ENCODE measurements at regions not wholly inside any gene's neighbourhood (a gene's known extent, or its start where the extent isn't known, plus 50 kb on each side); places are given as distances from the start of the nearest gene placed in this dataset.

GRCh38 chr6:105804000-105804399, 282.1 kb upstream of the PRDM1 start:
- no peak for DNase-seq (ENCODE audit: low spot score)

GRCh38 chr6:105803442-105803841, 282.7 kb upstream of the PRDM1 start:
- no peak for DNase-seq (ENCODE audit: low spot score)
- no peak for TF ChIP-seq CTCF (IDR thresholded peaks at IDR 0.05; ENCODE audit: extremely low read depth, missing control alignments)

More at GRCh38 chr6:105804000-105804399, 282.1 kb upstream of the PRDM1 start:
- no peak for TF ChIP-seq CTCF (IDR thresholded peaks at IDR 0.05; ENCODE audit: extremely low read depth, missing control alignments)

GRCh38 chr6:105802703-105803102, 283.4 kb upstream of the PRDM1 start:
- no peak for DNase-seq (ENCODE audit: low spot score)
- no peak for TF ChIP-seq CTCF (IDR thresholded peaks at IDR 0.05; ENCODE audit: extremely low read depth, missing control alignments)

- DNase-seq (ENCODE audit: low spot score), result no peak
- TF ChIP-seq CTCF (IDR thresholded peaks at IDR 0.05; ENCODE audit: extremely low read depth, missing control alignments), result no peak
Observed at GRCh38 chr6:105800871-105801270, 285.3 kb upstream of the PRDM1 start.

GRCh38 chr6:105800398-105800797, 285.7 kb upstream of the PRDM1 start:
- TF ChIP-seq CTCF (IDR thresholded peaks at IDR 0.05; ENCODE audit: extremely low read depth, missing control alignments), result no peak
- DNase-seq (ENCODE audit: low spot score), result no peak

GRCh38 chr6:105799056-105799455, 287.1 kb upstream of the PRDM1 start:
- TF ChIP-seq CTCF (IDR thresholded peaks at IDR 0.05; ENCODE audit: extremely low read depth, missing control alignments), result no peak

GRCh38 chr6:105797983-105798453, 288.1 kb upstream of the PRDM1 start:
- DNase-seq (ENCODE audit: low spot score), result no peak
- no peak for TF ChIP-seq CTCF (IDR thresholded peaks at IDR 0.05; ENCODE audit: extremely low read depth, missing control alignments)

More at GRCh38 chr6:105799056-105799455, 287.1 kb upstream of the PRDM1 start:
- DNase-seq (ENCODE audit: low spot score), result no peak
